Fibroblast of skin of left biceps (primary cell): ENCODE measurements at regions not wholly inside any gene's neighbourhood (a gene's known extent, or its start where the extent isn't known, plus 50 kb on each side); places are given as distances from the start of the nearest gene placed in this dataset.
"Not testable (repeated sequence)": the region's sequence is repeated elsewhere in the genome, so short reads cannot be mapped to it uniquely, and the experiment has no call there.

Experiments used
- DNase-seq, 2 experiments: peaks; one replicate each; pipeline ENCODE4 v3.0.0-alpha.2; 2013; ENCODE audit warnings: low read depth in 2 of 2

- not testable (repeated sequence) for DNase-seq
Measured at GRCh38 chr15:34528055-34528754, 55.2 kb downstream of the GOLGA8B start.

- not testable (repeated sequence) for DNase-seq
Measured at GRCh38 chr15:34527641-34528040, 55.8 kb downstream of the GOLGA8B start.

GRCh38 chr15:34523849-34524248, 59.6 kb downstream of the GOLGA8B start:
- not testable (repeated sequence) for DNase-seq

GRCh38 chr15:34522601-34523000, 60.9 kb downstream of the GOLGA8B start:
- not testable (repeated sequence) for DNase-seq

- DNase-seq, result not testable (repeated sequence)
Measured at GRCh38 chr15:34521802-34522485, 61.5 kb downstream of the GOLGA8B start.

- DNase-seq, result no peak
Measured at GRCh38 chr15:34520566-34520965, 62.9 kb downstream of the GOLGA8B start.

GRCh38 chr15:34520010-34520409, 63.4 kb downstream of the GOLGA8B start:
- DNase-seq, result not testable (repeated sequence)

- peak in 1 of 2 experiments; percentile 9 for DNase-seq
Measured at GRCh38 chr15:34514251-34514670, 69.2 kb downstream of the GOLGA8B start.

- DNase-seq, result no peak
Measured at GRCh38 chr15:34512628-34513027, 70.8 kb downstream of the GOLGA8B start.

GRCh38 chr15:34501131-34501530, 63.5 kb upstream of the GOLGA8A start:
- no peak for DNase-seq

GRCh38 chr15:34496207-34496995, 58.8 kb upstream of the GOLGA8A start:
- no peak for DNase-seq

GRCh38 chr15:34495707-34496106, 58.1 kb upstream of the GOLGA8A start:
- not testable (repeated sequence) for DNase-seq

GRCh38 chr15:34494084-34494399, 56.4 kb upstream of the GOLGA8A start:
- DNase-seq, result no peak

GRCh38 chr15:34493001-34493400, 55.4 kb upstream of the GOLGA8A start:
- no peak for DNase-seq

GRCh38 chr15:34491488-34491887, 53.9 kb upstream of the GOLGA8A start:
- DNase-seq, result not testable (repeated sequence)

GRCh38 chr15:34490417-34491193, 53.0 kb upstream of the GOLGA8A start:
- DNase-seq, result no peak

GRCh38 chr15:34488973-34489959, 51.7 kb upstream of the GOLGA8A start:
- DNase-seq, result not testable (repeated sequence)
